ENCODE measurements at regions not wholly inside any gene's neighbourhood (a gene's known extent, or its start where the extent isn't known, plus 50 kb on each side); places are given as distances from the start of the nearest gene placed in this dataset.

GRCh38 chr10:121418126-121418777, 180.0 kb downstream of the FGFR2 start (continued):
- TF ChIP-seq, protein P1, sequence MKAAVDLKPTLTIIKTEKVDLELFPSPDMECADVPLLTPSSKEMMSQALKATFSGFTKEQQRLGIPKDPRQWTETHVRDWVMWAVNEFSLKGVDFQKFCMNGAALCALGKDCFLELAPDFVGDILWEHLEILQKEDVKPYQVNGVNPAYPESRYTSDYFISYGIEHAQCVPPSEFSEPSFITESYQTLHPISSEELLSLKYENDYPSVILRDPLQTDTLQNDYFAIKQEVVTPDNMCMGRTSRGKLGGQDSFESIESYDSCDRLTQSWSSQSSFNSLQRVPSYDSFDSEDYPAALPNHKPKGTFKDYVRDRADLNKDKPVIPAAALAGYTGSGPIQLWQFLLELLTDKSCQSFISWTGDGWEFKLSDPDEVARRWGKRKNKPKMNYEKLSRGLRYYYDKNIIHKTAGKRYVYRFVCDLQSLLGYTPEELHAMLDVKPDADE (IDR thresholded peaks at IDR 0.05): no peak
- no peak for TF ChIP-seq ZNF331 (CRISPR knock-in tag; IDR thresholded peaks at IDR 0.05; ENCODE audit: low read depth)
- TF ChIP-seq POLR2AphosphoS5 (IDR thresholded peaks at IDR 0.05; ENCODE audit: low read depth): no peak

GRCh38 chr10:121420006-121420405, 178.2 kb downstream of the FGFR2 start:
- Histone ChIP-seq H3K9me2 (ENCODE audit: insufficient read depth) (peaks cover 21% of the 10 kb centered on the region; the same call in 1 of the 2 replicates), H3K36me3 (ENCODE audit: insufficient read depth) (no peaks in the 10 kb centered on the region), H3K79me2 (replicated peaks; ENCODE audit: insufficient read depth) (no peaks in the 10 kb centered on the region), H3K4me1 (ENCODE audit: insufficient read depth) (no peaks in the 10 kb centered on the region), H3F3A (replicated peaks; ENCODE audit: low read depth) (no peaks in the 10 kb centered on the region), H4K20me1 (replicated peaks; ENCODE audit: insufficient read depth) (no peaks in the 10 kb centered on the region), H3K4me3 (no peak overlapping the region), H3K4me2 (no peak overlapping the region), H3K27ac (ENCODE audit: low read depth) (no peak overlapping the region), H2AFZ (peak overlapping the region; percentile 32; the same call in 1 of the 2 replicates), H3K27me3 (ENCODE audit: insufficient read depth) (no peaks in the 10 kb centered on the region)
- Mint-ChIP-seq H3K27me3 (ENCODE audit: insufficient read depth, low read depth, poor library complexity) (no peaks in the 10 kb centered on the region), H3K4me3 (no peak overlapping the region), H3K27ac (no peak overlapping the region), H3K36me3 (ENCODE audit: low read depth) (no peaks in the 10 kb centered on the region), H3K4me1 (no peaks in the 10 kb centered on the region), H3K9me3 (peaks cover 9% of the 10 kb centered on the region; the same call in 2 of the 3 replicates)
- TF ChIP-seq STAT1 (IDR thresholded peaks at IDR 0.05; ENCODE audit: unreplicated experiment) (no peak), CREB1 (CRISPR knock-in tag; IDR thresholded peaks at IDR 0.05; ENCODE audit: low read depth) (no peak), NANOG (IDR thresholded peaks at IDR 0.05; ENCODE audit: borderline replicate concordance) (no peak), EZH2phosphoT487 (IDR thresholded peaks at IDR 0.05; ENCODE audit: unreplicated experiment) (no peak), POLR2AphosphoS5 (IDR thresholded peaks at IDR 0.05; ENCODE audit: low read depth) (no peak), EZH2 (IDR thresholded peaks at IDR 0.05; ENCODE audit: low read depth, unreplicated experiment) (no peak), JUNB (IDR thresholded peaks at IDR 0.05; ENCODE audit: unreplicated experiment) (no peak)
- TF ChIP-seq, protein P1 (IDR thresholded peaks at IDR 0.05): no peak
- no peak for ATAC-seq
- no peak for DNase-seq (ENCODE audit: low spot score)

DNA sequence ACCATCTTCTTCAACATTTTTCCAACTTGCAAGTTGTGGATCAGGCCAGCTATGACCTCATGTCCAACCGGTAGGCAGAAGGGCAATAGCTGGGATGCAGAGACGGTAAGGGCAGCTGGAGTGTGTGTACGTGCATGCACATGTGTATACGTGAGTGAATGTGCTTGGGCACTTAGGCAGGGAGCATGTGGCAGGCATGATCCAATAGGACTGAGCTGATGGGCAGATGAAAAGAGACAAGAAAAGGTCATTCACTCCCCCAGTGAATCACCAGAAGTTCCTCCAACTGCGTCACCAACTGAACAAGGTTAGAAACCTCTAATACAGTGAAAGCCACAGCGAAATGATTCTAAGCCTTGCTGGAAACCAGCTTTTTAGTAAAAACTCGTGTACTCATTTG, 176.1 kb downstream of the FGFR2 start:
- Histone ChIP-seq H3K79me2 (replicated peaks; ENCODE audit: insufficient read depth) (no peaks in the 10 kb centered on the region), H3K27ac (ENCODE audit: low read depth) (no peak overlapping the region), H3K27me3 (ENCODE audit: insufficient read depth) (no peaks in the 10 kb centered on the region), H4K20me1 (replicated peaks; ENCODE audit: insufficient read depth) (no peaks in the 10 kb centered on the region), H3K9me2 (ENCODE audit: insufficient read depth) (peaks cover 19% of the 10 kb centered on the region; the same call in 1 of the 2 replicates), H3K4me2 (no peak overlapping the region), H3F3A (replicated peaks; ENCODE audit: low read depth) (no peaks in the 10 kb centered on the region), H2AFZ (no peak overlapping the region), H3K4me3 (no peak overlapping the region), H3K4me1 (ENCODE audit: insufficient read depth) (no peaks in the 10 kb centered on the region), H3K36me3 (ENCODE audit: insufficient read depth) (no peaks in the 10 kb centered on the region)
- H3K36me3 Mint-ChIP-seq (ENCODE audit: low read depth): no peaks in the 10 kb centered on the region
- ATAC-seq (no peak), DNase-seq (ENCODE audit: low spot score) (no peak)
- H3K27me3 Mint-ChIP-seq (ENCODE audit: insufficient read depth, low read depth, poor library complexity): no peaks in the 10 kb centered on the region
- no peaks in the 10 kb centered on the region for H3K4me1 Mint-ChIP-seq
- no peak overlapping the region for H3K4me3 Mint-ChIP-seq
- no peak overlapping the region for H3K27ac Mint-ChIP-seq
- peaks cover 9% of the 10 kb centered on the region; the same call in 2 of the 3 replicates for H3K9me3 Mint-ChIP-seq
- TF ChIP-seq, protein P2, sequence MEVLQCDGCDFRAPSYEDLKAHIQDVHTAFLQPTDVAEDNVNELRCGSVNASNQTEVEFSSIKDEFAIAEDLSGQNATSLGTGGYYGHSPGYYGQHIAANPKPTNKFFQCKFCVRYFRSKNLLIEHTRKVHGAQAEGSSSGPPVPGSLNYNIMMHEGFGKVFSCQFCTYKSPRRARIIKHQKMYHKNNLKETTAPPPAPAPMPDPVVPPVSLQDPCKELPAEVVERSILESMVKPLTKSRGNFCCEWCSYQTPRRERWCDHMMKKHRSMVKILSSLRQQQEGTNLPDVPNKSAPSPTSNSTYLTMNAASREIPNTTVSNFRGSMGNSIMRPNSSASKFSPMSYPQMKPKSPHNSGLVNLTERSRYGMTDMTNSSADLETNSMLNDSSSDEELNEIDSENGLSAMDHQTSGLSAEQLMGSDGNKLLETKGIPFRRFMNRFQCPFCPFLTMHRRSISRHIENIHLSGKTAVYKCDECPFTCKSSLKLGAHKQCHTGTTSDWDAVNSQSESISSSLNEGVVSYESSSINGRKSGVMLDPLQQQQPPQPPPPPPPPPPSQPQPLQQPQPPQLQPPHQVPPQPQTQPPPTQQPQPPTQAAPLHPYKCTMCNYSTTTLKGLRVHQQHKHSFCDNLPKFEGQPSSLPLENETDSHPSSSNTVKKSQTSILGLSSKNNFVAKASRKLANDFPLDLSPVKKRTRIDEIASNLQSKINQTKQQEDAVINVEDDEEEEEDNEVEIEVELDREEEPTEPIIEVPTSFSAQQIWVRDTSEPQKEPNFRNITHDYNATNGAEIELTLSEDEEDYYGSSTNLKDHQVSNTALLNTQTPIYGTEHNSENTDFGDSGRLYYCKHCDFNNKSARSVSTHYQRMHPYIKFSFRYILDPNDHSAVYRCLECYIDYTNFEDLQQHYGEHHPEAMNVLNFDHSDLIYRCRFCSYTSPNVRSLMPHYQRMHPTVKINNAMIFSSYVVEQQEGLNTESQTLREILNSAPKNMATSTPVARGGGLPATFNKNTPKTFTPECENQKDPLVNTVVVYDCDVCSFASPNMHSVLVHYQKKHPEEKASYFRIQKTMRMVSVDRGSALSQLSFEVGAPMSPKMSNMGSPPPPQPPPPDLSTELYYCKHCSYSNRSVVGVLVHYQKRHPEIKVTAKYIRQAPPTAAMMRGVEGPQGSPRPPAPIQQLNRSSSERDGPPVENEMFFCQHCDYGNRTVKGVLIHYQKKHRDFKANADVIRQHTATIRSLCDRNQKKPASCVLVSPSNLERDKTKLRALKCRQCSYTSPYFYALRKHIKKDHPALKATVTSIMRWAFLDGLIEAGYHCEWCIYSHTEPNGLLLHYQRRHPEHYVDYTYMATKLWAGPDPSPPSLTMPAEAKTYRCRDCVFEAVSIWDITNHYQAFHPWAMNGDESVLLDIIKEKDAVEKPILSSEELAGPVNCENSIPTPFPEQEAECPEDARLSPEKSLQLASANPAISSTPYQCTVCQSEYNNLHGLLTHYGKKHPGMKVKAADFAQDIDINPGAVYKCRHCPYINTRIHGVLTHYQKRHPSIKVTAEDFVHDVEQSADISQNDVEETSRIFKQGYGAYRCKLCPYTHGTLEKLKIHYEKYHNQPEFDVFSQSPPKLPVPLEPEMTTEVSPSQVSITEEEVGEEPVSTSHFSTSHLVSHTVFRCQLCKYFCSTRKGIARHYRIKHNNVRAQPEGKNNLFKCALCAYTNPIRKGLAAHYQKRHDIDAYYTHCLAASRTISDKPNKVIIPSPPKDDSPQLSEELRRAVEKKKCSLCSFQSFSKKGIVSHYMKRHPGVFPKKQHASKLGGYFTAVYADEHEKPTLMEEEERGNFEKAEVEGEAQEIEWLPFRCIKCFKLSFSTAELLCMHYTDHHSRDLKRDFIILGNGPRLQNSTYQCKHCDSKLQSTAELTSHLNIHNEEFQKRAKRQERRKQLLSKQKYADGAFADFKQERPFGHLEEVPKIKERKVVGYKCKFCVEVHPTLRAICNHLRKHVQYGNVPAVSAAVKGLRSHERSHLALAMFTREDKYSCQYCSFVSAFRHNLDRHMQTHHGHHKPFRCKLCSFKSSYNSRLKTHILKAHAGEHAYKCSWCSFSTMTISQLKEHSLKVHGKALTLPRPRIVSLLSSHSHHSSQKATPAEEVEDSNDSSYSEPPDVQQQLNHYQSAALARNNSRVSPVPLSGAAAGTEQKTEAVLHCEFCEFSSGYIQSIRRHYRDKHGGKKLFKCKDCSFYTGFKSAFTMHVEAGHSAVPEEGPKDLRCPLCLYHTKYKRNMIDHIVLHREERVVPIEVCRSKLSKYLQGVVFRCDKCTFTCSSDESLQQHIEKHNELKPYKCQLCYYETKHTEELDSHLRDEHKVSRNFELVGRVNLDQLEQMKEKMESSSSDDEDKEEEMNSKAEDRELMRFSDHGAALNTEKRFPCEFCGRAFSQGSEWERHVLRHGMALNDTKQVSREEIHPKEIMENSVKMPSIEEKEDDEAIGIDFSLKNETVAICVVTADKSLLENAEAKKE (CRISPR knock-in tag; IDR thresholded peaks at IDR 0.05): no peak
- TF ChIP-seq NANOG (IDR thresholded peaks at IDR 0.05; ENCODE audit: borderline replicate concordance): no peak
- TF ChIP-seq, protein P1 (IDR thresholded peaks at IDR 0.05): no peak

Measured in GM23338 (cell line).